Dendritic cell treated with granulocyte-macrophage colony-stimulating factor and Interleukin-4, amounts not matched to agents 40 ng/mL and 50 ng/mL, for 4 days (primary cell): ENCODE measurements at regions not wholly inside any gene's neighbourhood (a gene's known extent, or its start where the extent isn't known, plus 50 kb on each side); places are given as distances from the start of the nearest gene placed in this dataset.

Experiments
- H3K27ac Mint-ChIP-seq: one replicate; pipeline ENCODE4 v1.8.0; 2022; ENCODE audit warnings: mild to moderate bottlenecking, mixed read lengths
- H3K27me3 Mint-ChIP-seq: one replicate; pipeline ENCODE4 v1.8.0; 2022; ENCODE audit warnings: mild to moderate bottlenecking, mixed read lengths
- H3K36me3 Mint-ChIP-seq: one replicate; pipeline ENCODE4 v1.8.0; 2022; ENCODE audit warnings: low read depth, mixed read lengths
- H3K4me1 Mint-ChIP-seq: one replicate; pipeline ENCODE4 v1.8.0; 2022; ENCODE audit warnings: low read depth, mixed read lengths
- H3K4me3 Mint-ChIP-seq: one replicate; pipeline ENCODE4 v1.8.0; 2022; ENCODE audit warnings: mild to moderate bottlenecking, moderate library complexity, mixed read lengths
- H3K9me3 Mint-ChIP-seq: one replicate; pipeline ENCODE4 v1.8.0; 2022; ENCODE audit warnings: mixed read lengths
- intact Hi-C: fragments of 100-400 bp; cut with micrococcal nuclease; formaldehyde crosslinking; loops from one replicate; pipeline ENCODE4 v1.15.0; 2022

DNA sequence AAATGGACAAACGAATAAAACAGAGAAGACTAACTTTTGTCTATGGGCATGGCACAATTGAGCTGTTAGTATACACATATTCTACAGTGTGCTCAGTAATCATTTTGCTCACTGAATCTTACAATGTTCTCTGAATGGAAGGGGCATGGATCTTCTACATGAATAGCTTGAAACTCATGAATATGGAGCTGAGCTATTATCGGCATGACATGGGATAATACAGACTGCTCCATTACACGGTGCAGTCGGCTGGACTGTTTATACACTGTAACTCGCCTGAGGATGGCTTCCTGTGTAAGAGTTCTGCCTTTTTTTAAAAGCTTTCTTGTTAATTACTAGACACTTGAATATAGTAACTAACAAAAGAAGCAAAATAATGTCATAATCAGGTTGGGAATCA is 368.5 kb upstream of the MAD2L1 start:
- H3K27me3 Mint-ChIP-seq, result no peaks in the 10 kb centered on the region
- no peaks in the 10 kb centered on the region for H3K36me3 Mint-ChIP-seq
- intact Hi-C loops, result no loop called here
- H3K9me3 Mint-ChIP-seq, result no peaks in the 10 kb centered on the region
- no peaks in the 10 kb centered on the region for H3K4me1 Mint-ChIP-seq
- no peak overlapping the region for H3K27ac Mint-ChIP-seq
- no peak overlapping the region for H3K4me3 Mint-ChIP-seq

DNA sequence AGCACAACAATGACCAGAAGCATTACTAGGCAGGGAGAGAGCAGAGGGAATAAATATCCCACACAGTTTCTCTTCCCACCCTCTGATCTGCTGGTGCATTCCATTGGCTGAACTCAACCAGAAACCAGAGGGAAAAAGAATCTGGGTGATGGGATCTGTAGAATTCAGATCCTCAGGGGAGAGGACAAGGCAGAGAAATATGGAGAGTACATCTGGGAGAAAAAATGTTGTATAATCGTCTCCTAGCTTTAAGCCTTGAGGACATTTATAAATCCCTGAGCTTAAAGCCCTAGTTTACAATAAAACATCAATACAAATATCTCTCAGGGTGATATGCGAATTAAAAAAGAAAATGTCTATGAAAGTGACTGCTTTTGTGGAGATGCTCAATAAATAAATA is 368.1 kb upstream of the MAD2L1 start:
- Mint-ChIP-seq H3K4me3 (no peak overlapping the region), H3K27me3 (no peaks in the 10 kb centered on the region), H3K36me3 (no peaks in the 10 kb centered on the region), H3K27ac (no peak overlapping the region), H3K9me3 (no peaks in the 10 kb centered on the region), H3K4me1 (no peaks in the 10 kb centered on the region)
- intact Hi-C loops, result no loop called here

DNA sequence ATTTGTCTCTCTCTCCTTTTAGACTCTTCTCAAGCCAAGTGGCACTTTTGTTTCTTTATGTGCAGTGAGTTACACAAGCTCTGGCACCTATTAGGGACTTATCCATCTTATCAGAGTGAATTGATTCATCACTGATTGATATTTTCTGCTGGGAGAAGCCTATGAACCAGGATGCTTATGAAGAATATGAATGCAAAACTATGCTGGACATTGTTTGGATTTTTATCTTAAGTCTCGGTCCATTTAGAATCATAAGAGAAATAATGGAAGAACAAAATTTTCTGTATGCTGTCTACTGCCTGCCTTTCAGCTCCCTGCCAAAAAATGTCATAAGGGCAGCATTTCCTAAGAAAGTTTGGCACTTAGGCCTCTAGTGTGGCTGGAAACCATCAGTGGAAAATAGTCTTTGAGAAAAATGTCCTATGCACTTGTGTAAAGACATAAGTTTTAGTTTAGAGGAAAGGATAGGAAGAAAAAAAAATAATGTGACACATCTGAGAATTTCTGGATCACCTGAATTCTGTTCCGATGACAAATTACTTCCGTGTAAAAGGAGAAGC is 365.7 kb upstream of the MAD2L1 start:
- no peak overlapping the region for H3K27ac Mint-ChIP-seq
- no peaks in the 10 kb centered on the region for H3K4me1 Mint-ChIP-seq
- intact Hi-C loops, result no loop called here
- H3K36me3 Mint-ChIP-seq, result no peaks in the 10 kb centered on the region
- H3K9me3 Mint-ChIP-seq, result no peaks in the 10 kb centered on the region
- no peaks in the 10 kb centered on the region for H3K27me3 Mint-ChIP-seq
- no peak overlapping the region for H3K4me3 Mint-ChIP-seq

DNA sequence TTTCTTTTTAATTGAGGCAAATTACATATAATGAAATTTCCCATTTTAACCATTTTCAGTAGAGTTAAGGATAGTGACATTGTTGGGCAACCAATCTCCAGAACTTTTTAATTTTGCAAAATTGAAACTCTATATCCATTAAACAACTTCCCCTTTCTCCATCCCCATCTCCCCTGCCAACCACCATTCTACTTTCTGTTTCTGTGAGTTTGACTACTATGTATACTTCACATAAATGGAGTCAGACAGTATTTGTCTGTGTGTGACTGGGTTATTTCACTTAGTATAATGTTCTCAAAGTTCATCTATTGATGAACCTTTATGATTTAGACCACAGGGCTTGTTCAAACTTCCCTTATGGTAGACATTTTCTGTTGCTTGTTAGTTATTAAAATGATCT is 364.5 kb upstream of the MAD2L1 start:
- Mint-ChIP-seq H3K4me3 (no peak overlapping the region), H3K36me3 (no peaks in the 10 kb centered on the region), H3K9me3 (no peaks in the 10 kb centered on the region), H3K27ac (no peak overlapping the region), H3K4me1 (no peaks in the 10 kb centered on the region), H3K27me3 (no peaks in the 10 kb centered on the region)
- intact Hi-C loops, result no loop called here

DNA sequence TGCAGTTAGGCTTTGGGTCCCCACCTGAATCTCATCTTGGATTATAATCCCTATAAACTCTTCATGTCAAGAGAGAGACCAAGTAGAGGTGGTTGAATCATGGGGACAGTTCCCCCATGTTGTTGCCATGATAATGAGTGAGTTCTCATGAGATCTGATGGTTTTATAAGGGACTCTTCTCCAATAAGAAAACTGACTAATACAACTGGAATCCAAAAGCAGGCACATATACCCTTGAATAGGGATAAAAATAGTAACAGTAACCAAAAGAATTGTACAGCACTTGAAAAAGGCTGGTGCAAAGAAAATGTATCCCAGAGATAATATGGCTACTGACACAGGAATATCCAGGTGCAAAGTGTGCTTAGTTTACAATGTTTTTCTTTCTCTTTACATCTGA is 351.5 kb upstream of the MAD2L1 start:
- H3K9me3 Mint-ChIP-seq, result peaks cover 7% of the 10 kb centered on the region
- no peaks in the 10 kb centered on the region for H3K27me3 Mint-ChIP-seq
- H3K27ac Mint-ChIP-seq, result no peak overlapping the region
- intact Hi-C loops, result no loop called here
- no peak overlapping the region for H3K4me3 Mint-ChIP-seq
- H3K36me3 Mint-ChIP-seq, result no peaks in the 10 kb centered on the region
- H3K4me1 Mint-ChIP-seq, result no peaks in the 10 kb centered on the region

DNA sequence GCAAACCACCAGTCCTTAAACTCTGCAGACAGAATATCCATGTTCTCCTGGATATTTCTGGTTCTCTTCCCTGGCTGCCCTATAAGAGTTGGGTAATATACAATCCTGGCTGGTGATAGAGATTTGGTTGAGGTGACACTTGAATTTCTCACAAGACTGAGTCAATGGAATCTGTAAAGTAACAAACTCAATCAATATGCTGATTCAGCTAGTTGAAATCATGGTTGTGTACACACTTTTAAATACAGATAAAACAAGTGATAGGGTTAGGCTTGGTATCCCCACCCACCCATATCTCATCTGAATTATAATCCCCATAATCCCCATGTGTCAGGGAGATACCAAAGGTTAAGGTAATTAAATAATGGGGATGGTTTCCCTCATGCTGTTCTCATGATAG is 349.2 kb upstream of the MAD2L1 start:
- Mint-ChIP-seq H3K4me3 (no peak overlapping the region), H3K36me3 (no peaks in the 10 kb centered on the region), H3K27ac (no peak overlapping the region), H3K9me3 (peaks cover 17% of the 10 kb centered on the region), H3K4me1 (no peaks in the 10 kb centered on the region), H3K27me3 (no peaks in the 10 kb centered on the region)
- intact Hi-C loops, result no loop called here

DNA sequence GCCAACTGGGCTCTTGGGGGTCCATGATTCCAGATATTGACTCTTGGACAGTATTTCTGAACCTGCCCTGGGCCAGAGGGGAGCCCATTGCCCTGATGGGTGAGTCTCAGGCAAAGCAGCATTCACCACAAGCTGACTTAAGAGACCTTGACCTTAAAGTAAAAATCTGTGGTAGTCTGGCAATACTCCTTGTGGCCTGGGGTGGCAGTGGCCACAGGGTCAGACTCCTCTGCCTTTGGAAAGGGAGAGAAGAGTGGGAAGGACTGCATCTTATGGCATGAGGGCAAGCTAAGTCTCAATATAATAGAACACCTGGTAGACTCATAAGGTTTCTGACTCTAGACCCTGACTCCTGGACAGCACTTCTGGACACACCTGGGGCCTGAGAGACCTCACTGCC is 340.3 kb upstream of the MAD2L1 start:
- intact Hi-C loops, result no loop called here
- no peak overlapping the region for H3K4me3 Mint-ChIP-seq
- no peak overlapping the region for H3K27ac Mint-ChIP-seq
- H3K4me1 Mint-ChIP-seq, result no peaks in the 10 kb centered on the region
- H3K36me3 Mint-ChIP-seq, result no peaks in the 10 kb centered on the region
- H3K9me3 Mint-ChIP-seq, result peaks cover 39% of the 10 kb centered on the region
- H3K27me3 Mint-ChIP-seq, result no peaks in the 10 kb centered on the region

DNA sequence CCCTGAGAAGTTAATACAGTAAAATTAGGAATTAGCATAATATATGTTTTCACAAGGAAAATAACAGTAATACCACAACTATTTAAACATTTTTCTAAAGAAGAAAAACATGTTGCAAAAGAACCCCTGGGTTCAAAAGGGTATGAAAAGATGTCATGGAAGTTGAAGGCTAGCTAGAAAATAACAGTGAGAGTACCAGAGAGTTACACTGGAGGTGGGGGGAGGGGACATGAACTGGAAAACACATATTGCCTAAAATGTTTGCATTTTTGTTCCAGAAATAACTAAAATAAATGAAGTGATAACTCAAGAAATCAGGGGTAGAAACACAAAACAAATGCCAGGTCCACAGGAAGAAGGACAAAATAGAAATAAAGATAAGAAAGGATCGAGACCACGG is 336.6 kb upstream of the MAD2L1 start:
- H3K27me3 Mint-ChIP-seq, result no peaks in the 10 kb centered on the region
- no peaks in the 10 kb centered on the region for H3K4me1 Mint-ChIP-seq
- H3K9me3 Mint-ChIP-seq, result peaks cover 9% of the 10 kb centered on the region
- H3K27ac Mint-ChIP-seq, result no peak overlapping the region
- H3K4me3 Mint-ChIP-seq, result no peak overlapping the region
- intact Hi-C loops, result no loop called here
- no peaks in the 10 kb centered on the region for H3K36me3 Mint-ChIP-seq

DNA sequence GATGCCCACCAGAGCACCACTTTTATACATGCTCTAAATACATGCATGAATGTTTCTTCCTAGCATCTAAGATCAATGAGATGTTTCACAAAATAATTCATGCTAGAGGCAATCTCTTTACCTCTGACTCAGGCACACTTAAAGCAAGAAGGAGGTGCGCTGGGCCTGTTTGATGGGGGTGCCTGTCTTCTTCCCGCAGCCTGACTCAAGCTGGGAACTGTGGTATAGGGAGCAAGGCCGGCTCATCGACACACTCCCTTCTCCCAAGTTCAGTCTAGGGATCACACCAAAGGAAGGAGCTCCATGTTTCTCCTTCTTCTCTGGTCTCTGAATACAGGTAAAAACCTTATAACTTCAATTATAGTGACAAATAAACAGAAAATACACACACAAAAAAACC is 333.8 kb upstream of the MAD2L1 start:
- Mint-ChIP-seq H3K4me3 (no peak overlapping the region), H3K27me3 (no peaks in the 10 kb centered on the region), H3K36me3 (no peaks in the 10 kb centered on the region), H3K9me3 (no peaks in the 10 kb centered on the region), H3K27ac (no peak overlapping the region), H3K4me1 (no peaks in the 10 kb centered on the region)
- intact Hi-C loops, result no loop called here

DNA sequence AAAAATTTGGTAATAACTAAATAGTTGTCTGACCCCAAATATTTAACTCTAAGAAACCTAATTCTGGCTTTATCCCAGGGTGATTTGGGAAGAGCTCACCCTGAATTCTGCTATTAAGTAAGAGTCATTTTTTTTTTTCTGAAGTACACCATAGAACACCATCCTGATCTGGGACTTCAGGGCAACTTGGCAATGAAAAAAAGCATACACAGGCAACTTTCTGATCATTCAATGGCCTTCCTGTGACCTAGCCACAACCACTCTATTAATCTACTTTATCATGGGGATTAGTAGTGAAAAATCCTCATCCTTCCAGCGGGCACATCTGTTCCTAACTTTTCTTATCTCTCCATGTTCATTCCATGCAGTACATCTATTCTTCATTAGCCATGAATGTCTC is 333.2 kb upstream of the MAD2L1 start:
- Mint-ChIP-seq H3K4me3 (no peak overlapping the region), H3K27me3 (no peaks in the 10 kb centered on the region), H3K4me1 (no peaks in the 10 kb centered on the region), H3K9me3 (no peaks in the 10 kb centered on the region), H3K36me3 (no peaks in the 10 kb centered on the region), H3K27ac (no peak overlapping the region)
- intact Hi-C loops, result no loop called here

DNA sequence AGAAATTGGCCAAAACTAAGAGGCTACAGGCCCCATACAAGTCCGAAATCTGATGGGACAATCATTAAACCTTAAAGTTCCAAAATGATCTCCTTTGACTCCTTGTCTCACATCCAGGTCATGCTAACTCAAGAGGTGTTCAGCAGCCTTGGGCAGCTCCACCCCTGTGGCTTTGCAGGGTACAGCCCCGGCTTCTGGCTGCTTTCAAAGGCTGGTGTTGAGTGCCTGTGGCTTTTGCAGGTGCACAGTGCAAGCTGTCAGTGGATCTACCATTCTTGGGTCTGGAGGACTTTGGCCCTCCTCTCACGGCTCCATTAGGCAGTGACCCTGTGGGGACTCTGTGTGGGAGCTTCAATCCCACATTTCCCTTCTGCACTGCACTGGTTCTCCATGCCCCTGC is 329.1 kb upstream of the MAD2L1 start:
- no peaks in the 10 kb centered on the region for H3K27me3 Mint-ChIP-seq
- H3K27ac Mint-ChIP-seq, result no peak overlapping the region
- no peak overlapping the region for H3K4me3 Mint-ChIP-seq
- H3K4me1 Mint-ChIP-seq, result no peaks in the 10 kb centered on the region
- H3K36me3 Mint-ChIP-seq, result no peaks in the 10 kb centered on the region
- intact Hi-C loops, result no loop called here
- H3K9me3 Mint-ChIP-seq, result no peaks in the 10 kb centered on the region

DNA sequence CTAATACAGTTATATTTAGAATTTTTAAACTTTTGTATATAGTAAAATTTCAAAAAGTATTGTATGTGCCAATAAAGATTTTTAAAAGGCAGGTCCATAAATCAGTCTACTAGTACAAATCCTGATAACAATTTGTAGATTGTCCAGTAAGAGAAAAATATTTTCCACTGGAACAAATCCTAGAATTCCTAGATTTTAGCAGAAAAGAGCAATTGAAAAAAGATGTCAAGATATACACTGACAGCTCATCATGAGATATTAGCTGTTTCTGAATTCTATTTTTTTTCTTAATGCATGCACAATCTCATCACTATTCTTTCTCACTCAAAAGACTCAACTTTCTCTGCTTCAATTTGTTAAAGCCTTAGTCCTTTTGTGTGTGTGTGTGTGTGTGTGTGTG is 289.2 kb upstream of the MAD2L1 start:
- no peak overlapping the region for H3K4me3 Mint-ChIP-seq
- H3K4me1 Mint-ChIP-seq, result no peaks in the 10 kb centered on the region
- no peaks in the 10 kb centered on the region for H3K36me3 Mint-ChIP-seq
- no peak overlapping the region for H3K27ac Mint-ChIP-seq
- H3K27me3 Mint-ChIP-seq, result no peaks in the 10 kb centered on the region
- no peaks in the 10 kb centered on the region for H3K9me3 Mint-ChIP-seq
- intact Hi-C loops, result no loop called here

DNA sequence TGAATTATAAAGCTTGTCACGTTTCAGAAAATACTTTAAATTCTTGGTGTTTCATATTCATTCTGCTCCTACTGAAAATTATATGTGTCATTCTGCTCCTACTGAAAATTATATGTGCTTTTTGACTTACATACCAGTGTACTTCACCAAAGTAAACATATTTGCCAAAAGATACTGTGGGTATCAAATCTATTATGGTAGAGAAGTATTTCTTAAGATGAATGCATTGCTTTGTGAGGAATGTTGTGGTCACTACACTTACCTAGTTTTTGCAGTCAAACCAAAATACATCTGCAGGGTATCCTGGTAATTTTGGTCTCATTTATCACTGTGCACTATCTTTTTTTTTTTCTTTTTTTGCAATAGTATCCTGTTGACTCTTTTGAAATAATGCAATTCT is 287.7 kb upstream of the MAD2L1 start:
- H3K4me3 Mint-ChIP-seq, result no peak overlapping the region
- intact Hi-C loops, result no loop called here
- H3K27me3 Mint-ChIP-seq, result no peaks in the 10 kb centered on the region
- H3K4me1 Mint-ChIP-seq, result no peaks in the 10 kb centered on the region
- no peaks in the 10 kb centered on the region for H3K9me3 Mint-ChIP-seq
- no peaks in the 10 kb centered on the region for H3K36me3 Mint-ChIP-seq
- H3K27ac Mint-ChIP-seq, result no peak overlapping the region

DNA sequence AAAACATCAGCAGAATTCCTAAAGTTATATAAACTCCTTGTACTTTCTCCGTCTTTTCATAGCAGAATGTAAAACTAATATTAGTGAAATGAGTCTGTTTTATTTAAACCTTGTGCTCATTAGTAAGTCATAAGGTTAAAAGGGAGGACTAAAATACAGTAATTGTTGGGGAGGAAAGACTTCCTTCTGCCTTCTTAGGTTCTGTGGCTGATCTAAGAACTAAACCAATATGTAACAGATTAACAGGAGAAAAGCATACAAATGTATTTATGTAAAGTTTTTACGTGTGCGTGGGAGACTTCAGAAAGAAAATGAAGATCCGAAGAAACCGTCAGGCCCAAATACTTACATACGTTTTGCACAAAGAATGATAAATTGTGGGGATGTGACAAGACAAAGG is 286.6 kb upstream of the MAD2L1 start:
- Mint-ChIP-seq H3K36me3 (no peaks in the 10 kb centered on the region), H3K4me1 (no peaks in the 10 kb centered on the region), H3K27me3 (no peaks in the 10 kb centered on the region), H3K9me3 (no peaks in the 10 kb centered on the region), H3K4me3 (no peak overlapping the region), H3K27ac (no peak overlapping the region)
- intact Hi-C loops, result no loop called here

DNA sequence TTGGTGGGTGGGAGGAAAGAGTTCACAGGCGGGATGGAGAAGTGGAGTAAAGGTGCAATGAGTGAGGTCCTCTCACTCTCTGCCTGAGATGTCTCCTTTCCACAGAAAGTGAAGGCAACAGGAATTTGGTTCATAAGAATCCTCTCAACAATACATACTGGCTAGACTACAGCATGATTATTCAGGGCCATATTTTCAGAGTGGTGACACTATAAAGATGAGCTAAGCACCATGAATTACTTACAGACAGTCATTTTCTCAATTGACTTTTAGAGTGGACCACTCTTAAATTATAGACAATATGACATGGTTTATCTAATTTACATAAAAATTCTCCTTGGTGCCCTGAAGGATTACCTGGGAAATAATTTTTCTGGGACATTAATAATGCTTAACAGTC is 286.1 kb upstream of the MAD2L1 start:
- H3K27me3 Mint-ChIP-seq, result no peaks in the 10 kb centered on the region
- no peaks in the 10 kb centered on the region for H3K4me1 Mint-ChIP-seq
- no peak overlapping the region for H3K27ac Mint-ChIP-seq
- intact Hi-C loops, result no loop called here
- no peaks in the 10 kb centered on the region for H3K9me3 Mint-ChIP-seq
- H3K36me3 Mint-ChIP-seq, result no peaks in the 10 kb centered on the region
- H3K4me3 Mint-ChIP-seq, result no peak overlapping the region
